Forelimb muscle (tissue), 1 donor: ENCODE measurements at regions not wholly inside any gene's neighbourhood (a gene's known extent, or its start where the extent isn't known, plus 50 kb on each side); places are given as distances from the start of the nearest gene placed in this dataset.

Experiments
- DNase-seq: peaks from one replicate; pipeline ENCODE4 v3.0.0-alpha.2; 2013; ENCODE audit warnings: low read depth

GRCh38 chr4:45358573-45359506 lies 632.5 kb upstream of the GNPDA2 start:
- DNase-seq: no peak

- DNase-seq: no peak
These were observed 626.8 kb upstream of the GNPDA2 start for GRCh38 chr4:45353161-45353560.

GRCh38 chr4:45350438-45350837 lies 624.1 kb upstream of the GNPDA2 start:
- DNase-seq: no peak

GRCh38 chr4:45349859-45350258 lies 623.5 kb upstream of the GNPDA2 start:
- no peak for DNase-seq

GRCh38 chr4:45346816-45347435 lies 620.6 kb upstream of the GNPDA2 start:
- no peak for DNase-seq

GRCh38 chr4:45345558-45345957 lies 619.2 kb upstream of the GNPDA2 start:
- no peak for DNase-seq

GRCh38 chr4:45331802-45332201 lies 605.4 kb upstream of the GNPDA2 start:
- DNase-seq: no peak

GRCh38 chr4:45327544-45327943 lies 601.2 kb upstream of the GNPDA2 start:
- no peak for DNase-seq

- DNase-seq: no peak
These were observed 598.4 kb upstream of the GNPDA2 start for GRCh38 chr4:45324455-45325417.

- DNase-seq: no peak
These were observed 597.2 kb upstream of the GNPDA2 start for GRCh38 chr4:45323453-45324058.

GRCh38 chr4:45317739-45318138 lies 591.4 kb upstream of the GNPDA2 start:
- DNase-seq: no peak

- DNase-seq: no peak
These were observed 590.9 kb upstream of the GNPDA2 start for GRCh38 chr4:45317276-45317675.

GRCh38 chr4:45316257-45316656 lies 589.9 kb upstream of the GNPDA2 start:
- DNase-seq: no peak

- no peak for DNase-seq
These were observed 576.5 kb upstream of the GNPDA2 start for GRCh38 chr4:45302828-45303227.

- no peak for DNase-seq
These were observed 568.1 kb upstream of the GNPDA2 start for GRCh38 chr4:45294464-45294863.

- no peak for DNase-seq
These were observed 567.0 kb upstream of the GNPDA2 start for GRCh38 chr4:45293335-45293734.

GRCh38 chr4:45292844-45293243 lies 566.5 kb upstream of the GNPDA2 start:
- DNase-seq: no peak

GRCh38 chr4:45284400-45285085 lies 558.2 kb upstream of the GNPDA2 start:
- DNase-seq: no peak

- DNase-seq: no peak
These were observed 557.0 kb upstream of the GNPDA2 start for GRCh38 chr4:45283352-45283751.

GRCh38 chr4:45280121-45280520 lies 553.8 kb upstream of the GNPDA2 start:
- DNase-seq: no peak

- no peak for DNase-seq
These were observed 549.5 kb upstream of the GNPDA2 start for GRCh38 chr4:45275862-45276261.
